HG02798 (cell line): ENCODE measurements at regions not wholly inside any gene's neighbourhood (a gene's known extent, or its start where the extent isn't known, plus 50 kb on each side); places are given as distances from the start of the nearest gene placed in this dataset.

ENCODE experiments used
- ATAC-seq: cut with Tn5 transposase; IDR thresholded peaks from one replicate; pipeline ENCODE4 v1.9.1; 2021; ENCODE audit warnings: mild to moderate bottlenecking; ENCODE audit not compliant: unreplicated experiment, poor library complexity

DNA sequence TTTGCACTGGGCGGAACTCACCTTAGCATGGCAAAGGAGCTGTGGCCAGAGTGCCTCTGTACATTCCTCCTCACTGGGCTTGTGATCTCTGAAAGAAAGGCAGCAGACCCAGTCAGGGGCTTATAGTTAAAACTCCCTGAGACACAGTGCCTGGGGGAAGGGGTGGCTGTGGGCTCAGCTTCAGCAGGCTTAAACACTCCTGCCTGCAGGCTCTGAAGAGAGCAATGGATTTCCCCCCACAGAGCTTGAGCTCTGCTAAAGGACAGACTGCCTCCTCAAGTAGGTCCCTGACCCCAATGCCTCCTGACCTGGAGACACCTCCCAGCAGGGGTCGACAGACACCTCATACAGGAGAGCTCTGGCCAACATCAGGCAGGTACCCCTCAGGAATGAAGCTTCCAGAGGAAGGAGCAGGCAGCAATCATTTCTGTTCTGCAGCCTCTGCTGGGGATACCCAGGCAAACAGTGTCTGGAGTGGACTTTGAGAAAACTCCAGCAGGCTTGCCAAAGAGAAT lies 327.5 kb upstream of the SLC16A7 start:
- ATAC-seq: no peak

DNA sequence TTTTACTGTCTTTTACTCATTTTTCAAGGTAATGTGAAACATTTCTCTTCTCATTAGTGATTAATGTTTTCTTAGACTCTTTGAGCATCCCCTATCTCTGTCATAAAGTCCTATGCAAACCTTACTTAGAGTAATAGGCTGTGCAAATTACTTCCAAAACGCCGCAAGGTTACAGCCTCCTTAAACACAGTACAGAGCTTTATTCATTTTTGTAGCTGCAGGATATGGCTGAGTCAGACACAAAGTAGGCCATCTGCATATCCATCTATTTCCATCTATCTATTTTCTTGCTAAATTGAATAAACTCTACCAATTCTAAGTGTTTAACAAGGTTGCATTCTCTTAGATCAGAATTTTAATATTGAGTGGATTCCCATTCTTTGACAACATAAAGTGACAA lies 335.6 kb upstream of the SLC16A7 start:
- ATAC-seq: no peak

DNA sequence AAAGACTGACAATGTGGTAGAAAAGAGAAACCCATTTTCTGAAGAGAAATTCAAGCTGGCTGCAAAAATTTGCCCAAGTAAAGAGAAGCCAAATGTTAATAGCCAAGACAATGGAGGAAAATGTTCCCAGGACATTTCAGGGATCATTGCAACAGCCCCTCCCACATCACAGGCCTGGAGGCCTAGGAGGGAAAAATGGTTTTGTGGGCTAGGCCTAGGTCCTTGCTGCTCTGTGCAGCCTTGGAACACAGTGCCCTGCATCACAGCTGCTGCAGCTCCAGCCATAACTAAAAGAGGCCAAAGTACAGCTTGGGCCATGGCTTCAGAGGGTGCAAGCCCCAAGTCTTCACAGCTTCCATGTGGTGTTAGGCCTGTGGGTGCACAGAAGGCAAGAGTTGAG lies 332.4 kb upstream of the LRIG3 start:
- ATAC-seq: no peak

DNA sequence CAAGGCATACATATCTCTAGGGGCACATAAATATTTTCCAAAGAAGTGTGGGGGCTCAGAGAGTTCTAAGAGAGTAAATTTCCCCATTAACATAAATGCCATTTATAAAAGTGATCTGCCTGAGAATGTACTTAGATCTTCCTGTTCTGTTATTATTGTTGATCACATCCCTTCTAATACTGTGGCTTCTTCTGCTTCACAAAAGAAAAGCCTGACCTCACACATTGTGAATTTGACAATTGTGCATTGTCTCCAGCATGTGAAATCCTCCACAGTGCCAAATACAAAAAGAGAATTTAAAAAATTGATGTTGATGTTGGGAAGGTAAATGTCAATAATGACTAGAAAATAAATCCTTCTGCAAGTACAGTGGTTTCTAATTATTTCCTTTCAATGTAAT lies 330.5 kb upstream of the LRIG3 start:
- ATAC-seq: no peak

DNA sequence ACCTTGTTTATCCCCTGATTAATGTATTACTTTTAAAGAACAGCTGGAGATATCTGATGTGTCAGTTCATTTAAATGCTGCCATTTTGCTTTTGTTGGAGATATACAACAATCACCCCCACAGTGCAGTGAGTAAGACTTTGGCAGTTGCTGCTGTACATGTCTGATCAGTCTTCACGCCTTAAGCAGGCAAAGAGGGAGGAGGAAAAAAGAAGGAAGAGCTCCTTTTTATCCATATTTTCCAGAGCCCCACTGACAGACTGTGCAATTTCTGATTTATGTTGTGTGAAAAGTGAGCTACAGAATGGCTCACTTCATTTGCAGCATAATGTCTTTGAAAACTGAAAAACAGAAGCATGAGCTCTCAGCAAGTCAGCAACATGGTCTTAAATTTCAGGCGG lies 319.7 kb upstream of the LRIG3 start:
- no peak for ATAC-seq

DNA sequence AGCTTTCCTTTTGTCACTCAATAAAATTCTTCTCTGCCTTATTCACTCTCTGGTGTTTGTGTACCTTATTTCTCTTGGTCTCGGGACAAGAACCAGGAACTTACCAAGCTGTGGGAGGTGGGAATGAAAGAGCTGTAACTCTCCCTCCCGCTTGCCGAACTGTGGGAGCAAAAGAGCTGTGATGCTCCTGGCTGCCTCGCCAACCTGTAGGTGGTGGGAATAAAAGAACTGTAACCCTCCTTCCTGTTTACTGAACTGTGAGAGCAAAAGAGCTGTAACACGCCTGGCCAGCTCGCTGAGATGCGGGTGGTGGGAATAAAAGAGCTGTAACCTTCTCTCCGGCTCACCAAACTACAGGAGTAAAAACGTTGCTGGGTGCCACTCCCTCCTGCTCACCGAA lies 314.1 kb upstream of the LRIG3 start:
- ATAC-seq: no peak

DNA sequence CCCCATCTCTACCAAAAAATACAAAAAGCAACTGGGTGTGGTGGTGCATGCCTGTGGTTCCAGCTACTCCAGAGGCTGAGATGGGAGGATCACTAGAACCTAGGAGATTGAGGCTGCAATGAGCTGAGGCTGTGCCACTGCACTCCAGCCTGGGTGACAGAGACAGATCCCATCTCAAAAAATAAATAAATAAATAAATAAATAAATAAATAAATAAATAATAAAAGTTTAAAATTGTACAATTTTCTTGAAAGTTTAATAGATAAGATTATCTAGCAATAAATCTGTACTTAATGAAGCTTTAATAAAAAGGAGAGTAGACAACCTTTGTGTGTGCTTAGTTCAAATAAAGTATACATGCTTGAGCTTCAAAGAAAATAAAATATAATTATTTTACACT lies 310.0 kb upstream of the LRIG3 start:
- no peak for ATAC-seq

DNA sequence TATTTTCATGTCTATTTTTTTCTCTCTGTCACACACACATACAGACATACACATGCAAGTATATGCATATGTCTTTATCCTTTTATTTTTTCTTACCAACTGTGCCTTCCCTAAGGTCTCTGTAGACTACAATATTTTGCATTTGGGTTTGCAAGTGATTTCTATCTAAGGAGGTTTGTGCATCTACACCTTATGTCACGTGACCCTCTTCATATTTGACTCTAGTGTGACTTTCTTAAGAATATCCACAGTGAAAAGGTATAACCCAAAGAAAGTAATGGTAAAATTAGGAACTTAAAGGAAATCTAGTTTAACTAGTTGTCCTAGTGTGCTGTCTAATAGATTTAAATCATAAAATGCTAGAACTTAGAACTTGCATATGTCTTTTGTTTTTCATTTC lies 298.8 kb upstream of the LRIG3 start:
- ATAC-seq: no peak

DNA sequence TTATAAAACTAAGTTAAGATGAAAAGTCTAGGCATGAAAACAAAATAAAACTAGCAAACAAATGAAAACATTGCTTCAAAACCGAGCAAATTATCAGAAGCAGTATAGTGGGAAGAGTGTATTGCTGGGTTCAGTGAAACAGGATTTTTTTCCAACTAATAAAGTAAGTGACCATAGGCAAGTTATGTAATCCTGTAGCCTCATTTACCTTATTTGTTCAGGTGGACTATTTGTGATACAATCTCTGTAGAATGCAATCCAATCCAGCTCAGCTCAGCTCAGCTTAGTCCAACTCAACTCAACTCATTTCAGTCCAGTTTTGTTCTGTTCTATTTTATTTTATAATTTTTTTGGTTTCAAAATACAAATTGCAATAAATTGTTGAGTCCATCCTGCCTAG lies 276.7 kb upstream of the LRIG3 start:
- ATAC-seq: no peak

DNA sequence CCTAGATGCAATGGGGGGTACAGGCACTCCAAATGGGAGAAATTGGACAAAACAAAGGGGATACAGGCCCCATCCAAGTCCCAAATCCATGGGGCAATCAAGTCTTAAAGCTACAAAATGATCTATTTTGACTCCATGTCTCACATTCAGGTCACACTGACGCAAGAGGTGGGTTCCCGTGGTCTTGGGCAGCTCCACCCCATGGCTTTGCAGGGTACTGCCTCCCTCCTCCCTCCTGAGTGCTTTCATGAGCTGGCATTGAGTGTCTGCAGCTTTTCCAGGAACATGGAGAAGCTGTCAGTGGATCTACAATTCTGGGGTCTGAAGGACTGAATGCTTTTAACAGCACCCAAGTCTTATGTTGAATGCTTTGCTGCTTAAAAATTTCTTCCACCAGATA lies 274.5 kb upstream of the LRIG3 start:
- no peak for ATAC-seq

DNA sequence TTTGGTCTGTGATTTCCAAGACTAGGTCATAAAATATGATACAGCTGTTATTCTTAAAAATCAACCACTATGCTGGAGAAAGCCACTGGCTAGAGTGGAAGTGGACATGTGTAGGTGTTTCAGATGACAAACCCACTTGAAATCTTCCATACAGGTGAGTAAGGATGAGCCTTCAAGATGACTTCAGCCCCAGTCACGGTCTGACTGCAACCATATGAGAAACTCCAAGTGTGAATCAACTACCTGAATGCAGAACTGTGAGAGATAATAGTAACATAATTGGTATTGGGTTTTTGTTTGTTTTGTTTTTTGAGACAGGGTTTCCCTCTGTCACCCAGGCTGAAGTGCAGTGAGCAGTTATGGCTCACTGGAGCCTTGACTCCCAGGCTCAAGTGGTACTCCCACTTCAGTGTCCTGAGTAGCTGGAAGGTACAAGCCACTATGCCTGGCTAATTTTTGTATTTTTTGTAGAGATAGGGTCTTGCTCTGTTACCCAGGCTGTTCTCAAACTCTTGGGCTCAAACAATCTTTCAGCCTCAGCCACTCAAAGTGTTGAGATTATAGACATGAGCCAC lies 273.3 kb upstream of the LRIG3 start:
- ATAC-seq: no peak

DNA sequence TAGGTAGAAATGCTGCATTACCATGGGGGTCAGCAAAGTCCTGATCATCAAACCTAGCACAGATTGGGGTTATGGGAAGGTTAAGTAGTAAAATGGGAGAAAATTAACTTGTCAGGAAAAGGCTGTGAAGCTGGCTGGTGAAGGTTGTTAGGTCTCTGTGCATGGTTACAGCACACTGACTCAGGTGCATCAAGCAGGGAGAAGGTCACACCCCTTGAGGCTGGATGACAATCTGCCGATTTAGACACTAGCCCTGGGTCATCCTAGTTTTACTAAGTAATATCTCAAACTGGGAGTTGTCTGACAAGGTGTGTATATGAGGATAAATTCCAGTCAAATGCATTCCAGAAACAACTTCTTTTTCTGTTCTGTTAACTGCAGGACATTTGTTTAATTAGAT lies 271.1 kb upstream of the LRIG3 start:
- ATAC-seq: no peak

DNA sequence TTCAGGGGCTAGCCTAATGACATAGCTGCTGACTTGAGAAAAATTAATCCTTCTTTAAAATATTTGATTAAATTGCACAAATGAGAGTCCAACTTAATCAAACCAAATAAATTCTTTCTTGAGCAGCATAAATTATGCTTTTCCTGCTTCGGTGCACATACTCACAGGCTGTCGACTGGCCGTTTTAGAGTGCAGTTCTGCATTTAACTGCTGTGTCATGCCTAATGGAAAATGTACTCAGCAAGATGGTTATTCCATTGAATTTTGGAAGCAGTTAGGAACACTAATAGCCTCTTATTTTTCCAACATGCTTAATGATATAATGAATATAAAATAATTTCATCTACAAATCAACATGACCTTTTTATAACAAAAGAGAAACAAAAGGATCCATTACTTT lies 266.1 kb upstream of the LRIG3 start:
- no peak for ATAC-seq

DNA sequence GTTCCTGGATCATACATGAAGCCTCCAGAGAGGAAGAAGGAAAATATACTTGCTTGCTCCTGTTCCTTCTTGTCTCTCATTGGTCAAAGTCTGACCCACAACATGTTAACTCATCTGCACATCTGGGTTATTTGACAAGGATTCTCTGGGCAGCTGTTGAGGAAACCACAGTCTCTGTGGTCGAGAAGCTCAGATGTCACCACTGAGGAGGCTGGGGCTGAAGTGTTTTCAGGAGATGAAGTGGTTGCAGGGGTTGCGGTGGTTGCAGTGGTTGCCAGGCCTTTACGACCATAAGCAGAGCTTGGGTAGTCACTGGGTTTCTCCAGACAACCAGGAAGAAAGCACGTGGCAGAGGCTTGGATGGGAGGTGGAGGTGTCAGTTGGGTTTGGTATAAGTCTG lies 265.0 kb upstream of the LRIG3 start:
- ATAC-seq: no peak

DNA sequence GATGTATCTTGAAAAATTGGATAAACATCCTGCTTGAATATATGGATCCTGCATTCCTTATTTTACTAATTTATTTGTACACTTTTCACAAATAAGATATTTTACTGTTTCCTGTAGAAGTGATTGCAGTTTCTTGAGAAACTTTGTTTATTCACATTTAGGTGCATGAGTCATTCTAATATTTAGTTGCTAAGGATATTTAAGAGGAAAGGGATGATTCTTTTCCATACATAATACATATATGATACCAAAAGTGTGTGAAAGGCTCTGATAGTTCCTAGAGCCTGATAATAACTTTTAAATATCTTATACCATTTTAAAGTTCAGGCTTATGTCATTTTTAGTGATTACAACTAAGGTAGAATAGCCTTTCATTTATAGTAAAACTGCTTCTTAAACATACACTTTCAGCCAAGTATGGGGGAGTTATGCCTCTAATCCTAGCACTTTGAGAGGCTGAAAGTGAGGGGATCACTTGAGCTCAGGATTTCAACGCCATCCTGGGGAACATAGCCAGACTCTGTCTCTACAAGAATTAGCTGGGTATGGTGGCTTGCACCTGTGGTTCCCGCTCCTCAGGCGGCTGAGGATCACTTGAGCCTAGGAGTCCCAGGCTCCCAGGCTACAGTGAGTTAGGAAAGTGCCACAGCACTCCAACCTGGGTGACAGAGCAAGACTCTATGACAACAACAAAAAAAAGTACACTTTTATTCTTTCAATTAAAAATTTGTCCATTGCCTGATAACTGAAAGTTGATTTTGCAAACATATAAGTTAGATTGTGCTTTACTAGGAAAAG lies 262.6 kb upstream of the LRIG3 start:
- ATAC-seq: no peak

DNA sequence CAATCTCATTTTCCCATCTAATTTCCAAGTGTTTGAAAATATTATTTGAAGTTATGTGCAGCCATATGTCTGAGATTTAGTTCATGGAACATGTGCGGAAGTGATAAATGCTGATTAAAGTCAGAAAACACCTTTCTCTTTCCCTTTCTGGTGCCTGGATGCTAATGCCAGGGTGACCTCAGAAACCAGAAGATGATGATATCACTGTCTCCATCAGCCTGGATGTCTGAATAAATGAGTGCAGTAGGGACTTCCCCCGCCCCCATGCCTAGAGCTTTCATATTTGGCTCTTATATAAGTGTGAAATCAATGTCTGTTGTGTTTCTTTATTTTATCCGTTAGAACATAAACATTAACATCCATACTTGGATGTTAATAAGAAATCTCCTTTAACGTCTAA lies 261.9 kb upstream of the LRIG3 start:
- ATAC-seq: peak; percentile 44

DNA sequence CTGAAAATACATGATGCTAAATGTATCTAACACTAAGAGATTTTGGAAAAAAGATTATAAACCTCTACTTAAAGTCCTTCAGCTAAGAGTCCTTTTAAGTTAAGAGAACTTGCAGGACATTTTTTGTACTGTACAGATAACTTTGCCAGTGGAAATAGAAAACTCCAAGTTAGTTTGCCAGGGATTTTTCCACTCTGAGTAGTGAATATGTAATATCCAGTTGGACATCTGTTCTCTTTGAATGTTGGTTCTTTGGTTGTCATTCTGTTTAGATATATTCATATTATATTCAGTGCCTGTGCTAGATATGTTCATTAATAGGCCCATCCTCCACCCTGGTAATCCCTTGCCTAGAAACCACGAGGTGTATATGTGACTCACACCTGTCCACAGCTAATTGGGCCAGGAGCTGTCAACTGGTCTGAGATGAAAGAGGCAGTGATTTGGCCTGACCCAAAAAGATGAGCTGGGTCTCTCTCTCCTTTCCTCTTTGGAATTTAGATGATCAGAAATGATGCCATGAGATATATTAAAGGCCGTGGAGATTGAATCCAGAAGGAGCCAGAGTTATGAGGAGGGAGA lies 261.0 kb upstream of the LRIG3 start:
- no peak for ATAC-seq

DNA sequence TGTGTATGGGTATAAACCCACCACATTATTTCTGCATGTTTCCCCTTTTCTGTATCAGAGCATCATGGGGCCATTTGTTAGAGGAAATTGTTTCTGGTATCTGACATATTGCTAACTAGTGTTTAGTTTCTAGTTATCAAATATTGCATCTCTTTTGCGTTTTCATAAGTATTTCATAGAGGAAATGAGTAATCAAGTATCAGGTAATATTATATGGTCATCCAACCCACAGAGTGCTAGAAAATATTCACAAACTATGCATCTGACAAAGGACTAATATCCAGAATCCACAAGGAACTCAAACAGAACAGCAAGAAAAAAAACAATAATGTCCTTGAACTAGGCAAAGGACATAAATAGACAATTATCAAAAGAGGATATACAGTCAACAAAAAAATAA lies 258.9 kb upstream of the LRIG3 start:
- ATAC-seq: no peak

DNA sequence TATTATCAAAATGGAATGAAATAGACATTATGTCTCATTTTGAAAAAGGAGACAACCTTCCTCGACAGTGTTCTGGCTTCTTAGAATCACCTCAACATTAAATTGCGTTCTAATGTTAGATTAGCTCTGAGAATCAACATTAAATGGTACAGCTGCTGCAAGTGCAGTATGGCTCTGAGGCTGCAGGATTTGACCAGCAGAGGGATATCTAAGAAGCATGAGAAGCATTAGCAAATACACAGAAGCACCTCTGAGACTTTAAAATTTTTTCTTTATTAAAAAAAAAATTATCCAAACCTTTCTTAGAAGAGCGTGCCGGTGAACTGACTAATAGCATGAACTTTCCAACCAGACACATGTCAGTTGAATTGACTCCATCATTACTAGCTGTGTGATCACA lies 253.4 kb upstream of the LRIG3 start:
- ATAC-seq: no peak

DNA sequence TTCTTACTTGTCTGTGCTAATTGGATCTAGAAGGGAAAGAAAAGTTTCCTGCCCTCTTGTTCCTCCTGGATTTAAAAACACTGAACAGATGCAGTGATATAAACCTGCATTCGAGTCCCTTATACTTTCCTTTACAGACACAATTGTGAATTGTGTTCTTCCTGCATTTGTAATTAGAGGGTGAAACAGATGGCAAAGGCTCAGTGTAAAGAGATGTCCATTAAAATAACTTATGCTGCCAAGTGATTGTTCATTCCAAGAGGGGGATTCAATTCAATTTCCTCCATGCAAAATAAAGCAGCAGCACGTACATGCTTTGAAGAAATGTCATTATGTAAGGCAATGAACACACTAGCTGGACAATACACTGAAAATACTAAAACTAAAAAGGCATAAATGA lies 248.3 kb upstream of the LRIG3 start:
- no peak for ATAC-seq

DNA sequence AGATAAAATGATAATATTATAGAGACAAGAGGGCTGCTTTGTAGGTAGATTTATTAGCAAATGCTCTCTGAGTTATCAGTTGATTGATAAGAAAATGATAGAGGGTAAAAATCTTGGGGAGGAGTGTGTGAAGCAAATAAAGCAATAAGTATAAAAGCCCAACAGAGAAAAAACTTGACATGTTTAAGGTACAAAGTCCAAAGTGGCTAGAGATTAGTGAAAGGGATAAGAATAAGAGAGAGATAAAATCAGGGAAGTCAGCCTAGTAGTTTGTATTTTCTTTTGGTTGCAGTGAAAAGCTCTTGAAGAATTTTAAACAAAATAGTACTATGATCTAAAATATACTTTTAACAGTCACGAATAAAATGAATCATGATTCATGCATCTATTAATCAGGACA lies 246.2 kb upstream of the LRIG3 start:
- no peak for ATAC-seq
